Colonic mucosa (tissue), 4 donors: ENCODE measurements at regions not wholly inside any gene's neighbourhood (a gene's known extent, or its start where the extent isn't known, plus 50 kb on each side); places are given as distances from the start of the nearest gene placed in this dataset.

ENCODE experiments used
- DNase-seq: peaks from one replicate; pipeline ENCODE4 v3.0.0-alpha.2; 2020
- H3K27ac ChIP-seq: fragments of 200-600 bp; one replicate; pipeline ENCODE4 v1.8.0; 2021
- H3K27me3 ChIP-seq: fragments of 200-600 bp; one replicate; pipeline ENCODE4 v1.8.0; 2021
- H3K36me3 ChIP-seq: fragments of 200-600 bp; one replicate; pipeline ENCODE4 v1.8.0; 2021
- H3K4me1 ChIP-seq: fragments of 200-600 bp; one replicate; pipeline ENCODE4 v1.8.0; 2021; ENCODE audit warnings: mild to moderate bottlenecking
- H3K4me3 ChIP-seq: fragments of 200-600 bp; one replicate; pipeline ENCODE4 v1.8.0; 2021
- H3K9ac ChIP-seq, 2 donors: one replicate each; pipeline ENCODE4 v1.7.0; 2013; ENCODE audit warnings: control low read depth in 2 of 2, low read depth in 2 of 2, low read length in 2 of 2
- H3K9me3 ChIP-seq: fragments of 200-600 bp; one replicate; pipeline ENCODE4 v1.8.0; 2021
- intact Hi-C: fragments of 100-400 bp; cut with DNase I; formaldehyde crosslinking; loops from one replicate; pipeline ENCODE4 v1.14.1; 2022
- TF ChIP-seq, protein P1 (sequence below): fragments of 200-600 bp; IDR thresholded peaks from one replicate; pipeline ENCODE4 v1.8.0; 2022; ENCODE audit warnings: antibody characterized with exemption, mild to moderate bottlenecking
- donor health status: healthy.
- donor health status: DM: no; HTN: no; CAD: no.
- donor health status: DM: no; HTN: no; CAD: no.

DNA sequence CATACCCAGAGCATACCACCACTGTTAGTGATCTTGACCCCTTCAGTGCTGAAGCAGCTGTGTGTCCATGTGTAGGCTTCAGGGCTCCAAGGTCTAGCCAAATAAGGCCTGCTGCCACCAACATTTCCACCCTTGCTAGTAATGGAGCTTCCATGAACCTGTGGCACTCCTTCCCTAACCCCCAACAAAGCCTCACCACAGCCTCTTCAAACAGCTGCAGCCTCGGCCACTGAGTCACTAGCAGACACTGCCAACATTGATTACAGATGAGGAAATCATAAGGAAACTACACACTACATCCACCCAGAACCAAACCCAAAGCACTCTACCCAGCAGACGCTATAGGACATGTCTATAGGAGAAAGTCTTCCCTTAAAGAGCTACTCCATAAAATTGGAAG, 610.7 kb downstream of the KCNJ2 start:
- intact Hi-C loops: no loop called here
- Histone ChIP-seq H3K4me1 (no peaks in the 10 kb centered on the region), H3K27ac (no peak overlapping the region), H3K9me3 (no peaks in the 10 kb centered on the region), H3K4me3 (no peak overlapping the region), H3K9ac (no peak overlapping the region), H3K36me3 (no peaks in the 10 kb centered on the region), H3K27me3 (no peaks in the 10 kb centered on the region)
- TF ChIP-seq, protein P1, sequence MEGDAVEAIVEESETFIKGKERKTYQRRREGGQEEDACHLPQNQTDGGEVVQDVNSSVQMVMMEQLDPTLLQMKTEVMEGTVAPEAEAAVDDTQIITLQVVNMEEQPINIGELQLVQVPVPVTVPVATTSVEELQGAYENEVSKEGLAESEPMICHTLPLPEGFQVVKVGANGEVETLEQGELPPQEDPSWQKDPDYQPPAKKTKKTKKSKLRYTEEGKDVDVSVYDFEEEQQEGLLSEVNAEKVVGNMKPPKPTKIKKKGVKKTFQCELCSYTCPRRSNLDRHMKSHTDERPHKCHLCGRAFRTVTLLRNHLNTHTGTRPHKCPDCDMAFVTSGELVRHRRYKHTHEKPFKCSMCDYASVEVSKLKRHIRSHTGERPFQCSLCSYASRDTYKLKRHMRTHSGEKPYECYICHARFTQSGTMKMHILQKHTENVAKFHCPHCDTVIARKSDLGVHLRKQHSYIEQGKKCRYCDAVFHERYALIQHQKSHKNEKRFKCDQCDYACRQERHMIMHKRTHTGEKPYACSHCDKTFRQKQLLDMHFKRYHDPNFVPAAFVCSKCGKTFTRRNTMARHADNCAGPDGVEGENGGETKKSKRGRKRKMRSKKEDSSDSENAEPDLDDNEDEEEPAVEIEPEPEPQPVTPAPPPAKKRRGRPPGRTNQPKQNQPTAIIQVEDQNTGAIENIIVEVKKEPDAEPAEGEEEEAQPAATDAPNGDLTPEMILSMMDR: no peak
- DNase-seq: no peak

DNA sequence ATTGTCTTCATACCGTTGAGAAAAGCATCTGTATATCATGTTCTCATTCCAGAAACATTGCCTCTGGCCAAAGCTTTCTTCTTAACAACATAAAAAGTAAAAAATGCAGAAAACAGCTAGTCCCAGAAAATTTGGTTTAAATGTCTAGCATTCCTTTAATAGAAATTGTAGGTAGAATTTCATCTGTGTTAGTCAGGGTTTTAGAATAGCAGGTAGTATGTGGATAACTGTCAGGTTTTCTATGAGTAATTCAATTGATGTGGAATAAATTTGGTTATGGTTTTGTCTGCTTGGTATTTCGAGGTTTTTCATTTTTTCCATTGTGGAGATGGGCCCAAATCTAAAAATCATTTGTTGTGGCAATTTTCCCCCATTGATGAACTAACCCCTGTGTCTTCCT, 616.7 kb downstream of the KCNJ2 start:
- Histone ChIP-seq H3K9ac (no peak overlapping the region), H3K36me3 (no peaks in the 10 kb centered on the region), H3K27ac (no peak overlapping the region), H3K4me3 (no peak overlapping the region), H3K27me3 (no peaks in the 10 kb centered on the region), H3K4me1 (no peaks in the 10 kb centered on the region), H3K9me3 (no peaks in the 10 kb centered on the region)
- DNase-seq: no peak
- TF ChIP-seq, protein P1: no peak
- intact Hi-C loops: no loop called here

DNA sequence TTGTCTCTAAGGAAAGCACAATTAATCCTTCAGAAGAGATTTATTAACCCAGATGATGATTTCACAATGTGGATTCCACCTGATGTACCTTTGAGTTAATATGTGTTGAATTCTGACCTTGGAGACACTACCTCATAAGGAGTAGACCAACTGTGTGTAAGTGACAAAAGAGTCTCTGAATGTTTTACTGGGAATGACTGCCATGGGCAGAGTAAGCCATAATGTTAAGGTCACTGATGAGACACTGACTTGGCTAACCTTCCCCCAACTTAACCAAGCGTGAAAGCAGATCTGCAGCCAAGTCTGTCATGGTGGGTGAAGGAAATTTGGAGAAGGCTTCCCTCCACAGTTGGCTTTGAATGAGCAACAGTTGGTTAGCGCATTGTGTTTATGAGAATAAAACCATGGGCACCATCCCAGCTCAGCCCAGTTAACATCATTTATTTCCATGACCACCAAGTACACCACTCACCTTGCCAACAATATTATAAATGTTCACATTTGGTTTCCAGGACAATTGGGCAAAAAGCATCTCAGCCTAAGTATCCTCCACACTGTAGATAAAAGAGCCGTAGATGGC, 618.5 kb downstream of the KCNJ2 start:
- intact Hi-C loops: no loop called here
- Histone ChIP-seq H3K4me3 (no peak overlapping the region), H3K27me3 (no peaks in the 10 kb centered on the region), H3K27ac (no peak overlapping the region), H3K9me3 (no peaks in the 10 kb centered on the region), H3K4me1 (no peaks in the 10 kb centered on the region), H3K36me3 (no peaks in the 10 kb centered on the region), H3K9ac (no peak overlapping the region)
- TF ChIP-seq, protein P1: no peak
- no peak for DNase-seq

DNA sequence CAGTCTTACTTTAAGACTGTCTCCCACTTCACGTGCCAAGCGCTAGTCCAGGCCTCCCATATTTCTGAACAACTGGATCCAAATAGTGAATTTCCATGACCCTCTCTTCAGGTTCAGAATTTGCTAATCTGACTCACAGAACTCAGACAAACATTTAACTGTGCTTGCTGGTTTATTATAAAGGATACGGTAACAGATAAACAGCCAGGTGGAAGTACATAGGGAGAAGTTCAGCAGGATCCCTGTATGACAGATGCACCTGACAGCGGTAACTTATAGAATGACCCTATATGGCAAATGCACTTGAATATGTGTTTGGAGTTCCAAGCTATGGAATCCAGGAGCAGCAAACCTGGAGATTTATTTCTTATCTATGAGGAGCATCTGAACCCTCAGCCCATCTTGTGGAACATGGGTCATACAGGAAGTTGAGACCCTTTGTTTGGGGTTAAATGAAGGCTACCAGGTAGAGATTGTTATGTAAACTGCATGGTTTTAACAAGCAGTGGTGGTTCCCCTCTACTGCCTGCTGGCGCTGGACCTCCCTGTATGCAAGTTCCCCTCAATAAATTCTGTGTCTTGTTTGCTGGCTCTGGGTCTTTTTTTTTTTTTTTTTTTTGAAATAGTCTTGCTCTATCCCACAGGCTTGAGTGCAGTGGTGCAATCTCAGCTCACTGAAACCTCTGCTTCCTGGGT, 622.6 kb downstream of the KCNJ2 start:
- TF ChIP-seq, protein P1: no peak
- H3K36me3 ChIP-seq: no peaks in the 10 kb centered on the region
- H3K9me3 ChIP-seq: no peaks in the 10 kb centered on the region
- no peak for DNase-seq
- H3K27me3 ChIP-seq: no peaks in the 10 kb centered on the region
- no peak overlapping the region for H3K4me3 ChIP-seq
- intact Hi-C loops: no loop called here
- no peaks in the 10 kb centered on the region for H3K4me1 ChIP-seq
- H3K9ac ChIP-seq: no peak overlapping the region
- H3K27ac ChIP-seq: no peak overlapping the region

DNA sequence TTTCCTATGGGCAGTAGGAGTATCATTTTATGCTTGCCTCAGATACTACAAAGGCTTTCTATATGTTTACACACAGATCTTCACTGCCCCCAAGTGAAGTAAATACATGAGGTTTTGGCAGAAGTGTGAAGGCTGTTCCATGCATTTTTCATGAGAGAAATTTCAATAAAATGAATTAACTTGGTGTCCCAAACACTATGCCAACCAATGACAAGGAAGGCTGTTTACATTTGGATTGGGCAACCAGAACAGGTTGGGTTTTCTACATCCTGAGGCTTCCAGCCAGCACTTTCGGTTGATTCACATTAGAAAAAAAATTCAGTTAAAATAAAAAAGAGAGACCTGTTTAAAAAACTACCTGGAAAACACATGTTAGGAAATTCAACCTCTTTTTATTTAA, 625.4 kb downstream of the KCNJ2 start:
- DNase-seq: no peak
- Histone ChIP-seq H3K9ac (no peak overlapping the region), H3K27me3 (no peaks in the 10 kb centered on the region), H3K36me3 (no peaks in the 10 kb centered on the region), H3K4me3 (no peak overlapping the region), H3K4me1 (no peaks in the 10 kb centered on the region), H3K27ac (no peak overlapping the region), H3K9me3 (no peaks in the 10 kb centered on the region)
- TF ChIP-seq, protein P1: no peak
- intact Hi-C loops: no loop called here
